ENCODE measurements at regions not wholly inside any gene's neighbourhood (a gene's known extent, or its start where the extent isn't known, plus 50 kb on each side); places are given as distances from the start of the nearest gene placed in this dataset.
"Not testable (repeated sequence)": the region's sequence is repeated elsewhere in the genome, so short reads cannot be mapped to it uniquely, and the experiment has no call there.

- DNase-seq, result no peak
Observed at GRCh38 chr3:151675858-151676615, 57.7 kb upstream of the AADACL2 start.

- peak; percentile 15 for DNase-seq
Observed at GRCh38 chr3:151673974-151674373, 59.8 kb upstream of the AADACL2 start.

DNA sequence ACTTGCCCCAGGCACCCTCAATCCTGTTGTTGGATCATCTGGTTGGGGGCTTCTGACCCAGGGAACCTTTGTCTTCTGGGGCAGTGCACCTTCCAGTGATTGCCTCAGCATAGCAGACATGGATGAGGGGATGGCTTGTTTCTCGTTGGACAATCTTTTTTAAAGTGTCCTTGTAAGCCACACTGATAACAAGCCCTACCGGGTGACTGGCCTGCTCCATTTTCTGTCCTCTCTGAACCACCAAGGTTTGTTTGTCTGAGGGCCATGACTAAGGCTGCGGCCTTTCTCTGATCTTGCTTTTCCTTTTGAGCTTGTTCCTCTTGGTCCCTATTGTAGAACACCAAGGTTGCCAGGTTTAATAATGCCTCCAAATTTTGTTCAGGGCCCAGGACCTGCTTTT is 66.0 kb upstream of the AADACL2 start:
- DNase-seq, result not testable (repeated sequence)

GRCh38 chr3:151660885-151661284 is 72.8 kb upstream of the AADACL2 start:
- no peak for DNase-seq

GRCh38 chr3:151644986-151645385 is 88.7 kb upstream of the AADACL2 start:
- DNase-seq, result no peak

- DNase-seq, result no peak
Observed at GRCh38 chr3:151644020-151644620, 89.6 kb upstream of the AADACL2 start.

DNA sequence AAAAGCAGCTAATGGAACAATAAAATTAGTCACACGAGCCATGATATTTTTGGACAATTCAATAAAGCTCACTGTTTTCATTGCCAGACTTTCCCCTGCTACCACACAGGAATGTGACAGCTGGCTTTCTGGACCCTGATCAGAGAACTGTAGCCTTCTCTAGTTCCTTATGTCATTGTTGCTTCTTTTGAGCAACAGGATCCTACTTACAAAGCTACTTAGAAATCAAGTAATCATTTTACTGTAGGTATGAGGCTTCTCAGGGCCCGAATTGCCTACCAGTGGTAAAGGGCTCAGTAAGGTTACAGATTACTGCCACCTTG is 94.3 kb upstream of the AADACL2 start:
- DNase-seq, result no peak

- no peak for DNase-seq
Observed at GRCh38 chr3:151638555-151639417, 94.9 kb upstream of the AADACL2 start.

- DNase-seq, result no peak
Observed at GRCh38 chr3:151635905-151636304, 97.8 kb upstream of the AADACL2 start.

DNA sequence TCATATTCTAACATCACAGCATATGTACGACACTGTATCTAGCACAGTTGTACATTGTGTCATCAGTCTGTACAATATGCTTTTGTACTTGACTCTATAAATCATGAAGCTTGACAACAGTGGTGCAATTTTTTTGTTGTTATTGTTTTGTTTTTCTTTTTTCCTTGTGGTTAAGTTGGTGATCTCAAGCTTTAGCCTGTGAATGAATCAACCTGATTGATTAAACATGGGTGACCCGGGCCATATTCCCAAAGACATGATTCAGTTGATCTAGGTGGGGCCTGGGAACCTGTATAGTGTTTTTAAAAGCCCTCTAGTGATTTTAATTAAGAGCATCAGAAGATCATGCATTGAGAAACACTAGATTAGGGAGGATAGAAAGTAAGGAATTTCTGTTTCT is 101.8 kb upstream of the AADACL2 start:
- DNase-seq, result no peak

- DNase-seq, result peak; percentile 68
Observed at GRCh38 chr3:151630938-151631441, 102.7 kb upstream of the AADACL2 start.

- DNase-seq, result no peak
Observed at GRCh38 chr3:151630035-151630434, 103.7 kb upstream of the AADACL2 start.

- DNase-seq, result no peak
Observed at GRCh38 chr3:151625586-151625985, 108.1 kb upstream of the AADACL2 start.

- DNase-seq, result no peak
Observed at GRCh38 chr3:151625086-151625485, 108.6 kb upstream of the AADACL2 start.

DNA sequence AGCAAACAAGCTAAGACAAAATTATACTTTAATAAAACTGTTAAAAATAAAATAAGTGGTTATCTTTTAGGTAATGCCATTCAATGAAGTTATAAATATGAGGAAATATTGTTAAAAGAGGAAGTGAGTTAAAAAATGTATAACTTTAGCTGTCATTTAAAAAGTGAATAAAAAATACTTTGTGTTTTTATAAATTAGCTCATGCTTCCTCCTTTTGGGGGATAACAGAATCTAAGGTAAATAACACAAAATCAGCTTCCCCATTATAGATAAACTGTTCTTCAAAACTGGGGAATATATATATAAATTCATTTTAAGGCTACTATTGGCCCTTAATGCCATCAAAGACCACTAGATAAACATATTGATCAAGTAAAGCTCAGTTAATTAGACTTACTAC is 113.7 kb upstream of the AADACL2 start:
- DNase-seq, result no peak

GRCh38 chr3:151615464-151615863 is 118.3 kb upstream of the AADACL2 start:
- DNase-seq, result no peak

- no peak for DNase-seq
Observed at GRCh38 chr3:151612115-151612514, 121.6 kb upstream of the AADACL2 start.

DNA sequence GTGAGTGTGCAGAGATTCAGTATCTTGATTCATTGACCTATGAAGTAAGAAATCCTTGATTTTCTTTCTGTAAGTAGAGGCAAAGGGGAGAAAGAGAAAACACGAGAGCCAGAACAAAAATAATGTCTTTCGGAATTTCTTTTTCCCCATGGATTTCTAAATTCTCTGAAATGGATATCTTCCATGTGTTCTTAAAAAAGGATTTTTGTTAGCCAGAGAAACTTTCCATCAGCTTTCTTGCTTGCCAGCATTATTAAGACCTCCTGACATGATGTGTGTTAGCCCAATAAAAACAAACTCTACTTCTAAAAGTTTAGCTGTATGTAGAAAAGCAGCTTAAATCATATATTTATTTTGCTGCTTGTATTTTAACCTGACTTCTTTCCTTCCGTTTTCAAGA is 122.3 kb upstream of the AADACL2 start:
- no peak for DNase-seq

- no peak for DNase-seq
Observed at GRCh38 chr3:151609491-151609890, 124.2 kb upstream of the AADACL2 start.

DNA sequence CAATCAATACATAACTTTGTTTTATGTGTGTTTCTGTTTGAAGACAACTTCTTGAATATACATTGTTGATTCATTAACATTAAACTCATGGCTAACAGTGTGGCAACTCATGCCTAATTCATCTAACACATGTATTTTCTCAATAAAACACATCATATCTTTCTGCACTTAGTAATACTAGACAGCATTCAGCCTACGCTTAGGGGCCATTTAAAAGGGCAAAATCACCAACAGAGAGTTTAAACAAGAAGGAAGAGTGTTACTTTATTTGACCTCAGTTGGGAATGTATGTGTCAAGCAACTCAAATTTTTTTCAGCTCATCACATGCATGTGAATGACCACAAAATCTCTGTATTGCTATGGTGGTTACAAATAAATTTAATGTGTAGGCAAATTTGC is 128.8 kb upstream of the AADACL2 start:
- no peak for DNase-seq

DNA sequence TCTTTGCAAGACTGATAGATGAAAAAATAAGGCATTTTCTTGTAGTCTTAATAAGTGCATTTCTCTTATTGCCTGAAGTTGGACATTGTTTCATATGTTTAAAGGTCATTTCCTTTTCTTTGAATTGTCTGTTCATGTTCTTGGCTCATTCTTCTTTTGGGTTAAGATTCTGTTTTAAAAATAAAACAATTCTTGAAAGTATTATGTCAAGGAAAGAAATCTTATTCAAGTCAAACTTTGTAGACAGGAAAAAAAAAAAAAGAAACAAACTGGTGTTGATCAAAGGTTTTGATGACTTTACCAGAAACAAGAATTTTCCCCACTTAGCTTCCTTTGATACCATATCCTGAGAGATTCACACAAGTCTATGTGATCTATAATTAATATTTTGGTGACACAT is 132.9 kb upstream of the AADACL2 start:
- DNase-seq, result no peak

GRCh38 chr3:151599103-151599672 is 134.5 kb upstream of the AADACL2 start:
- peak; percentile 47 for DNase-seq

DNA sequence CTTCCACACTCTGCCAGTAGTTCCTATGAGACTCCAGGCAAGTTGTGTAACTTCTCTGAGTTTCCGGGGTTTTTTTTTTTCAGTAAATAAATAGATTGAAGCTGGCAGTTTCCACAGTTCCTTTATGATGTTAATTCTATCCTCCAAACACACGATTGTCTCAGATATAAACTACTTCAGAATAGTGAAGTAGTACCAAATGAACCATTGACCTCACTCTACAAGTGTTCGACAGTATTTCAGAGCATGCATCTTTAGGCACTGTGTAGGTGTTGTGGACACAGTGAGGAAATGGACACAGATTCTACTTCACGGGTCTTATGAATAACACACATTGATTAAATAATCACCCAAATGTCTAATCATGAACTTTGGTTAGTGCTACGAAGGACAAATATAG is 136.1 kb upstream of the IGSF10 start:
- DNase-seq, result no peak

Data from NCI-H226 (cell line).